ENCODE measurements at regions not wholly inside any gene's neighbourhood (a gene's known extent, or its start where the extent isn't known, plus 50 kb on each side); places are given as distances from the start of the nearest gene placed in this dataset.
"Not testable (repeated sequence)": the region's sequence is repeated elsewhere in the genome, so short reads cannot be mapped to it uniquely, and the experiment has no call there.

DNA sequence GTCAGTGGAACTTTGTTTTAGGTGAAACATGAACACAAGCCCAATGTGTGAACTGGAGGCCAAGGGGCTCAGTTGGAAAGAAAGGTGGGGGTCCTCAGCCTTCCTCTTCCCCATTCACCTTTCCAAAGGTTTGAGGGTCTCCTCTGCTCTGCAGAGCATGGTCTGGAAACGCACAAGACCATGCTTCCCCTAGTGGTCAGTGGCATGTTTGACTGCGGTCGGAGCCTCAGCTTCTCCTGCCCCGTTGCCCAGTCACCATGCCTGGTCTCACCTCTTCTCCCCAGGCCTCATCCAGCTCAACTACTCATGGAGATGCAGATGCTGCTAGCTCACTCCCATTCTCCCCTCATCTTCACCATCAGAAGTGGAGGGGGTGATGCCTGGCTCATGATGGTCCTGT is 340.3 kb downstream of the GADD45G start:
- DNase-seq, result no peak

DNA sequence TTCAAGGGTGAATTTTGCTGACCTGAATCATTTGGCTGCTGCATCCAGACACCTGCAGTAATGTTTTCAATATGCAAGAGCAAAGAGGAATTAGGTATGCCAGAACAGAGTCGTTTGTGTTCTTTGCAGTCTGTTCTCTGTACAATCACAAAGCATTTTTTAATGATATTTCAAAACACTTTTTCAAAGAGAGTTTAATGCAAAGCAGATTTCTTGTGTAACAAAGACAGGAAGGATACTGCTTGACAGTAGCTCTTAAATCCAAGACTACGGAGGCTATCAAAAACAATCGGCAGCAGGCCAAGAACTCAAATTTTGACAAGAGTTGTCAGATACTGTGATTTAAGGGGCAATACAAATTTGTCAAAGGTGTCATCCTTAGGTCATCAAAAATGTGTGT is 341.9 kb downstream of the GADD45G start:
- no peak for DNase-seq

DNA sequence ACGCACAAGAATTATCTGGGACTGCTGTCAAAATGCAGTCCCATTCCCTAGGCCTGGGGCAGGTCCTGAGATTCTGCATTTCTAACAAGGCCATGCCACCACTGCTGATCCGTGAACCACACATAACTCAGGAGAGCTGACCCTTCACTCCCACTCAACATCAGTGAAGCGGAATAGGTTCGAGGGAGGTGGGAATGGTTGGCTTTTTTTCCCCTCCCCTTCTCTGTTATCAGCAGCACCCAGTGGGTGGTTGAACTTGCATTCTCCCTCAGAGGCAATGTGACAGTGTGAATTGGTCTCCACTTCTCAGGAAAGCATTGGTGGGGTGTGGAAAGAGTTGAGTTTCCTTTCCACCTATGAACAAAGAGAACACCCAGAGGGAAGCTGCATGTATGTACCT is 344.3 kb downstream of the GADD45G start:
- DNase-seq, result no peak

DNA sequence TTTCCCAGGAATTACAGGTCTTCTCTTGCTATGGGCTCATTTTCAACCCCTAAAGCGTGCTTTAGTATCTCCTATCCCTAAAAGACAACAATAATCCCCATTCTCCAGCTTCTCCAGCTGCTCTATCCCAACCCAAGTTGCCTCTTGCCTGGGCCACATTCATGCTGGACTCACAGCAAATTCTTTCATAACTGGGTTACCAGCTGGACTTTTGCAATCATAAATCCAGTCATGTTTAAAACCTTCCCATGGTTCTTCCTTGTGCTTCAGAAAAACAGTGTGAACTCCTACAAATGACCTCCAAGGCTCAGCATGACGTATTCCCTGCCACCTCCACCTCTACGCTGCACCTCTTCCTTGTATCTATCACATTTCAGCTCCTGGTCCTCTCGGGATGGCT is 346.9 kb downstream of the GADD45G start:
- DNase-seq, result no peak

DNA sequence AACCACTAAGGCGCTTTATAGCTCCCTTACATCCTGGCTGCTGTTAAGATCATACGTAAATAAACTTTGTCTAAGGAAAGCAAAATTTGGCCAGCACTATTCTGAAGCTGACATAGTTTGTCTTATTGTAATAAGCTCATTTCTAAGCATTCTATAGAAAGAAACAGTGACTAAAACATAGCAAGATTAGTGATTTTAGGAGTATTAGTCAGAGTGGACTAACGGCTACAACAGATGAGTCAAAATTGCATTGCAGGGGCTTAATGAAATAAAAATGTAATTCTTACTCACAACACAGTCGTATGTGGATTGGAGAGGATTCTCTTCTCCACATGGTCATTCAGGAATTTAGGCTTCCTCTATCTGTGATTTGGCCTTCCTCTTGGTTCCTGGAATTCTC is 347.6 kb downstream of the GADD45G start:
- no peak for DNase-seq

DNA sequence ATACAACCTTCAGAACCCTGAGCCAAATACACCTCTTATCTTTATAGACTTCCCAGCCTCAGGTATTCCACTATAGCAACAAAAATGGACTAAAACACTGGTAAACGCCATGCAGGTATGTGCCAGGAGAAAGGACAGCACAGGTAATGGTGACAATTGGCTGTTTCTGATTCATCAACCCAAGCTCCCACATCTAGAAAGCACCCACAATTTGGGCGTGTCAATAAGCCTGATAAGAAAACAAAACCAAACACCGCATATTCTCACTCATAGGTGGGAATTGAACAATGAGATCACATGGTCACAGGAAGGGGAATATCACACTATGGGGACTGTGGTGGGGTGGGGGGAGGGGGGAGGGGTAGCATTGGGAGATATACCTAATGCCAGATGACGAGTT is 348.5 kb downstream of the GADD45G start:
- DNase-seq, result not testable (repeated sequence)

DNA sequence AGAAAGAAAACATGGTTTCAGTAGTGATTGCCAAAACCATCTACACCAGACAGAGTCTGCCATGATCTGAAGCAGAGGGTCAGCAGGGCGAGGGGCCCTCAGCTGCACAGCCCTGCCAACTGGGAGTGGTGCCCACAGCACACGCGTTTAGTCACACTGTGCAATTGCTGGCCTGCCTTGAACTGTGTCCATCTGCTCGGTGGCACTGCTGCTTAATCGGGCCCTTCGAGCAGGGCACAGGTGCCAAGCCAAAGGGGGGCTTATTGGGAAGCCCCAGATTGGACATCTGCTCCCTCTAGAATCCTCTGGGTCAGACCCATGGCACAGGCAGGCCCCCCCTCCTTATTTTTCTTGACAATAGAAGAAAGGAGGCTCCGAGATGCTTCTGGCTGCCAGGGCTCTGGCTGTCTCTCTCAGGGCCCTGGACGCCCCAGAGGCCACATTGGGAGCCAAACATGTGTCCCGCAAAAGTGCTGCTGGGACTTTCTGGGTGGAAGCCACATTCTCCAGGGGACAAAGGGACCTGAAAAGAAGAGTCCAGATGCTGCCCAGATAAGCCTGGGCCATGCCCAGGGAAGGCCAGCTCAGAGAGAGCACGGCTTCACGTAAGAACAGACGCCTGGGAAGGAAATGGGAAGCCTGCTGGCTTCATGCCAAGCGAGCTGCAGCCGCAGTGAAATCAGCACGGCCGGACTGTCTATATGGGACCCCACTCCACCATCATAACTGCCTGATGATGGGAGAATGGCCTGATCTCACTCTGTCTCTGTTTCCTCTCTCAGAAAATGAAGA is 349.2 kb downstream of the GADD45G start:
- no peak for DNase-seq

DNA sequence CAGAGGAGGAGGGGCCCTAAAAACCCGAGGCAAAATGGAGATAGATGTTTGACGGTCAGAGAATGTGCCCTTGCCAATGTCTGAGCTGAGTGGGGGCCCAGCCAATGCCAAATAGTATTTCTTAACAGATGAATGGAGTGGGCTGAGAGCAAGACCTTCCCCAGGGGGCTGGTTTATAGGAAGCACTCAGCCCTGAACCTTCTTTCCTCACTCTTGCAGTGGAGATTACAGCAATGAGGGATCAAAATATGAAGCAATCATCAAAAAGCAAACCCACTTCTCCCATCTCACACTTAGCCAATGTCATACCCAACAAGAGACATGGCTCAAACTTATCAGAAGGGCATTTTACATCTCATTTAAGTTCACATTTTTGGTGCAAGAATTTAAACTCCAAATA is 350.3 kb downstream of the GADD45G start:
- no peak for DNase-seq

DNA sequence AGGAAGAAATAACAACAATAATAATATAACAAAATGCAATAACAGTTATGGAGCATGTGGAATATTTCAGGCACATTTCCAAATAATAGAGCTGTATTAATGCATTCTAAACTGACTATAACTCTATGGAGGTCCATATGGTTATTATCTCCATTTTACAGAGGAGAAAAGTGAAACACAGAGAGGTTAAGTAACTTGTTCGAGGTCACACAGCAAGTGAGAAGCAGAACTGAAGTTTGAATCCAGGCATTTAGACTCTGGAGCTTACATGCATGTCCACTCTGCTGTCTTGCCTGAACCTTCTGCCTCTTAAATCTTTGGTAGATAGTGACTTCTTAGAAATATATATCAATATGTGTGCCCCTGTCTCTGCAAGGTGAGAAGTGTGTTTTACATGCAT is 350.8 kb downstream of the GADD45G start:
- DNase-seq, result no peak

DNA sequence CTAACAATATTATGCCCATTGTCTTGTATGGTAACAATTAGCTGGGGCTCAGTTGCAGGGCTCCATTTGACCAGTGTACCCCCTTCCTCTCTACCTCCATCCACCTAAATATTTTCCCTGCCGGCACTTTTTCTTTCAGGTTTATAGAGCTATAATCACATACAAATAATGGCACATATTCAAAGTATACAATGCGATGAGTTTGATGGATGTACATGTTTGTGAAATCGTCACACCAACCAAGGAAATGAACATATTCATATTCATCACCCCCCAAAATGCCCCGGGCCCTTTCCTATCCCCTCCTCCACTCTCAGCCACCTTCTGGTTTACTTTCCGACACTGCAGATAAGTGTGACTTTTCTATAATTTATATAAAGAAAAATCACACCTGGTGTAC is 351.5 kb downstream of the GADD45G start:
- DNase-seq, result no peak

DNA sequence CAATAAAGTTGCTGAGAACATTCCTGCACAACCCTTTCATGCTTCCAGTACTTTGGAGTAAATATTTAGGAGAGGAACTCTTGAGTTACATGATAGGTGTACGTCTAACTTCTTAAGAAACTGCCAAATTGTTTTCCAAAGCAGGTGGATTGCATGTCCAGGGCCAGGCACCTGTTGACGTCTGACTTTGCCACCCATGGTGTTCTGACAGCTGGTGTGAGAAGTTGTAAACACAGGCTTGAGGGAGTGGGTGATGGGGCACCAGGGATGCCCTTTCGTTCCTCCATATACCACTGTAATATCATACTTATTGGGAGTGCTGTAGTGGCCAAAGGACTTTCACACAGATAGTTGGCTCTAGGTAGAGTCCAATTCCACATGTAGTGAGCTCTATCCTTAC is 352.1 kb downstream of the GADD45G start:
- no peak for DNase-seq

DNA sequence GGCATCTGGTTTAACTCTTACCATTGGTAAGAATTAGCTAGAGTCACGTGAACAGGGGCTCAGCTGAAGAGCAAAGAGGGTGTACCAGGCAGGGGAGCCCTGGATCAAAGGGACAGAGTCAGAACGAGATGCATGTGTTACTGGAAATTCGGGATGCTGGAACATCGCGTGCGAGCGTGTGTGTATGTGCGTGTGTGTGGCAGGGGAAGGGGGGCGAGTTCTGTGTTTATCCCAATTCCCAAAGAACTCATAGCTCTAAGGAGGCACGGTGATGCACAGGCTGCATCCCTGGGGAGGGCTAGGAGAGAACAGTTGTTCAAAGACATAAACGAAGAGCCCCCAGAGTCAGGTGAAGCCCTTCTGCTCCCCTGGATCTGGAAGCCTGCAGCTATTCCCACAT is 353.3 kb downstream of the GADD45G start:
- DNase-seq, result no peak

DNA sequence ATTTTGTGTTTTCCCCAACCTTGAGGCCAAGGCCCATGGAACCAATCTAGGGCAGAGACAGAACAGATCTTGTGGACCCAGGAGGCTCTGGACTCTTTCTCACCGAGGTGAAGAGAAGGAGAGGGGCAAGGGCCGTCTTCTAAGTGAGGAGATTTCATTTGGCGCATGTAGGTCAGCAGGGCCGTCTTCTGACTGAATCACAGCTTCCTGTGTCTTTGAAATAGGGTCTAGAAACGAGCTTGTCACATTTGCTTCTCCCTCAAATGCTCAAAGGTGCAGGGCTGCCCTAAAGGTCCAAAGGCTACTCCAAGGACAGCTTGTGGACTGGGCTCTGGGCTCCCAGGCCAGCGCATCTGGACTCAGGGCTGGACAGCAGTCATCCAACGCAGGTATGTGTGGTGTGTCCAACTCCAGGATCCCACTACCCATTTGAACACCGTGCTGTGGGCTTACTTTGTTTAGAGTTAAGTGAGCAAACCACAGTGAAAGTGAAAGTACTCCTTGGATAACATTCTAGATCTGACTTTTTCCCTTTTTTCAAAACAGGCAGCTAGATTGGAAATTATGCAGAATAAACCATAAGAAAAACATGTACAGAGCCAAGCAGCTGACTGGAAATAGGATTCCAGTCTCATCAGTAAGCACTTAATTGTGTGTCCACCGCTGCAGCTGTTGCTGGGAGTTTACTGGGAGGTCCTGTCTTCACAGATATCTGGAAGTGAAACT is 357.0 kb downstream of the GADD45G start:
- no peak for DNase-seq

DNA sequence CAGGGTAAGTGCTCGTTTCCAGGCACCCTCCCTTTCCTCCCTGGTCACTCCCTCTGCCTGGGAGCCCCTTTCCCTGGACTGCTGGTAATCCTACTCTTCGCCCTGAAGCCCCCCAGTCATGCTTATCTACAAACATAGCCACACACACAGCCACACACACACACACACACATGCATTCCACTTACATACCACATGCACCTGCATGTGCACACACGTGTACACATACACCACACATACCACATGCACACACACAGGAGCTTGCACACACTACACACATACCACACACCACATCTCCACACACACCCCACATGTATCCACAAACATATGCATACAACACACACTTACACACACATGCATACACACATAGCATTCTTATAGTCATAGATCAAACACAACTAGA is 358.5 kb downstream of the GADD45G start:
- DNase-seq, result no peak

DNA sequence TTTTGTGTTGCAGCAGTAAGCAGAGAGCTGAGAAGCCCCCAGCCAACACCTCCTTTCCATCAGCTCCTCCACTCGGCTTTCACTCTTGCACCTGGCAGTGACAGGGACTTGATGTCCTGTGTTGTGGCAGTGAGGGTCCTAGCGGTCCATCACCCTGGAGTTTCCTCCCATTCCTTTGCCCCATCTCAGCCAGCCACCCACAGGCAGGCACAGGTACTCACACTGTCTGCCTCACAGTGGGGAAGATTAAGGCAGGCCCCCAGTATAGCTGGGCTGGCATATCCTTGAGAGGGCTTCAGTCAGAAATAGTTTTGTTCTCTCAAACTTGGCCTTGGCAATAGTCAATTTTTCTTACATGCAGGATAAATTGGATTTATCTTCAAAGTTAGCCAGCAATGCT is 362.7 kb downstream of the GADD45G start:
- no peak for DNase-seq

DNA sequence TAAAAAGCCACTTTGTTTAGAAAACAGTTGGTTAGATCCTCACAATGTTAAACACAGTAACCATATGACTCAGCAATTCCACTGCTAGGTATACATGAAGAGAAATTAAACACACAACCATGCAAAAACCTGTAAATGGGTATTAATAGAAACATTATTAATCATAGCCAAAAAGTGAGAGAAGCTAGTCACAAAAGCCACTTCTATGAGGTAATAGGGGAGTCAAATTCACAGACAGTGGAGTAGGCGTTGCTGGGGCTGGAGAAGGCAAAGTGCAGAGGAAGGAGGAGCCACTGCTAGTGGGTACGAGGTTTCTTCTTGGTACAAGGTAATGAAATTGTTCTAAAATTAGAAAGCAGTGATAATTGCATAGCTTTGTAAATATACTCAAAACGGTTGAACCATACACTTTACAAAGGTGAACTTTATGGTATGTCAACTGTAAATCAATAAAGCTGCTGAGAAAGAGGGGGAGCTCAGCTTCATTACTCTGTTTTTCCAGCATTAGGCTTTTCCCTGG is 364.4 kb downstream of the GADD45G start:
- no peak for DNase-seq

DNA sequence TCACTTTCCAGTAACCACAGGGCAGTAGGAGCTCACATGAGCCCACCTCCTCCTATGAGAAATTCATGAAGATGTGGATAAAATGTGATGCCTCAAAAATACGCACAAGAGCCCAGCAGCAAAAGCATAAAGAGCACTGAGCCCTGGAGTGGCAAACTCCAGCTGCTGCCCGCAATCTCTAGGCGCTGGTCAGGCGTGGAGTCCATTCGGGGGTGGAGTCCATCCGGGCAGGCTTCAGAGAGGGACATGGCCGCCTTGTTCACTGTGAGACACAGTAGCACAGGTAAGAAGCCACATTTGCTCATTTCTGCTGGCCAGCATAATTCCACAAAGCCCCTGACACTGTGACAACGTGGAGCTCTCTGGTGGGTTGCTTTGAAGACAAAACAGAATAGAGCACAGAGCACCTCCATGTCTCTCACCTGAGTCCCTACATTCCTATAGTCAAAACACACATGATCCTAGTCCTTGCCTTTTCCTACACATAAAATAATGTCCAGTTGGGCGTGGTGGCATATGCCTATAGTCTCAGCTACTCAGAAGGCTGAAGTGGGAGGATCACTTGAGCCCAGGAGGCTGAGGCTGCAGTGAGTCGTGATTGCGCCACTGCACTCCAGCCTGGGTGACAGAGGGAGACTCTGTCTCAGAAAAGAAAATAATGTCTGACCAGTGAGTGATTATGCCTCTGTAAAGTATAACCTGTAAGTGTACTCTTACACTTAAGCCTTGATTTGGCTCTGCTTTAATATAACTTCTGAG is 365.2 kb downstream of the GADD45G start:
- no peak for DNase-seq

DNA sequence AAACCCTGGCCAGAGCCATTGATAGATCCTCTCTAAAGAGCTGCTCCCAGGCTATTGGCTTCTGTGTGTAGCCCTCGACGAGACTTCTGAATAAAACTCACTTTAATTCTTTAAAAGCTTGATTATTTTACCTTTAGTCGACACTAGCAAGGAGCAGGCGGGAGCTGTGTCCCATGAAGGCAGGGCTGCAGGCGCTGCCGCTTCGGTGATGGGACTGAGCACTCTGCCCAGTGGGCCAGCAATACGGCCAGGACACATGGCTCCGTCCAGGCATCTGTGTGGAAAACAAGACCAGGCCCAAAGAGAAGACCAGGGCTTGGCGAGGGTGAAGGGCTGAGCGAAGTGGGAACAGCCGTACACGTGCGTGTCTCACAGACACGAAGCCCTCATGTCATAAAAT is 365.9 kb downstream of the GADD45G start:
- DNase-seq, result no peak

DNA sequence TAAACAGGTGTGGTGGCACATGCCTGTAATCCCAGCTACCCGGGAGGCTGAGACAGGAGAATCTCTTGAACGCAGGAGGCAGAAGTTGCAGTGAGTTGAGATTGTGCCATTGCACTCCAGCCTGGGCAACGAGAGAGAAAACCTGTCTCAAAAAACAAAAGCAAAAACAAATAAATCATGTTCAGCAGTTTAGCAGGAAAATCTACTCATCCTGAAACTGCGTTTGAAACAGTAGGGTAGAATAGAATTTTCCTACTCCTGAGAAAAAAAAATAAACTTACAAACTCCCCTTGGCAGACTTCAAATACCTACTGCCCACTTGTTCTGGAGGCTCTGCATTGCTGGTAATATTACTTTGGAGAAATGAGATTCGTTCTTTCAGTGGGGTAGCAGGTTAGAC is 367.7 kb downstream of the GADD45G start:
- DNase-seq, result no peak

DNA sequence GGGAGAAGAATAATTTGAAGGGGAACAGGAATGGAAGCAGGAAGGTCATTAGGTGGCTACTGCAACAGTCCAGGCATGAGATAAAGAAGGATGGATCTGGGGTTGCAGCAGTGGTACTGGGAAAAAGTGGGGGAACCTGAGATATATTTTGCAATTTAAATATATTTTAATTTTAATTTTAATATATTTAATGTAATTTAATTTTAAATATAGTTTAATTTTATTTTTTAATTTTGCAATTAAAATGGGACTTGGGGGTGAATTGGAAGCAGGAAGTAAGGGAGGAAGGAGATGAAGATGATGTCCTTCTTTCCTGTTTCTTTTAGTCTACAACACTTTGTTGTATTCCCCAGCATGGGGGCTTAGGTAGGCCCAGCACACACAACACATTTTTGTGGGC is 369.8 kb downstream of the GADD45G start:
- no peak for DNase-seq

DNA sequence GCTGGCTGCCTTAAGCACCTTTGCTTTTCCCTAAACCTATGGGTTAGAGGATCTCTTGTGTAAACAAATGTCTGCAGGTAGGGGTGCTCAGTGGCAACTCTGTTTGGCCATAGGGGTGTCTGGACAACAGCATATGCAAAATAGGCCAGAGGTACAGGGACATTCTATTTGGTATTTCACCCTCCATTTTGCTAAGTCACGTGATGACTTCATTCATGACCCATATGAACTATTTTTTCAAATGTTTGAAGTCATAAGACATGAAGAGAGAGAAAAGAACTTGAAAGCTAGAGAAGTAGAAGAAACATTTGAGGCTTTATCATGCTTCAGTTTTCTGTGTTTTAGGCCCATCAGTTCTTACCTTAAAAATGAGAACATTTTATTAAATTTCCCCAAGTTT is 370.2 kb downstream of the GADD45G start:
- DNase-seq, result no peak

DNA sequence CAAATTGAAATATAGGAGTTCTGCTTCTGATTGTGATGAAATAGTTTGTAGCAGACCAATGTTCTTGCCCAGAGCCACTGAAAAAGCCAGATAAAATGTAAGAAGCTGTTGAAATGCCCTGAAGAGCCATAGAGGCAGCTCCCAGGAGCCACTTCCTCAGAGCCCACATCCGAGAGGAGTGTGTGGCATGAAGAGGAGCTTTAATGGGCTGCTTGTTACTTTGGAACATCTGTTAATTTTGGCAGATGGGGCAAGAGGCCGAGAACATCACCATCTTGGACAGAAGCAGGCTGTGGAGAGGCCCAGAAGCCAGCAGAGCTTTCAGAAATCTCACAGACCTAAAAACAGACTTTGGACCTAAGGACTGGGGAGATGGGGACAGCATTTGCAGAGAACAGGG is 370.8 kb downstream of the GADD45G start:
- no peak for DNase-seq

DNA sequence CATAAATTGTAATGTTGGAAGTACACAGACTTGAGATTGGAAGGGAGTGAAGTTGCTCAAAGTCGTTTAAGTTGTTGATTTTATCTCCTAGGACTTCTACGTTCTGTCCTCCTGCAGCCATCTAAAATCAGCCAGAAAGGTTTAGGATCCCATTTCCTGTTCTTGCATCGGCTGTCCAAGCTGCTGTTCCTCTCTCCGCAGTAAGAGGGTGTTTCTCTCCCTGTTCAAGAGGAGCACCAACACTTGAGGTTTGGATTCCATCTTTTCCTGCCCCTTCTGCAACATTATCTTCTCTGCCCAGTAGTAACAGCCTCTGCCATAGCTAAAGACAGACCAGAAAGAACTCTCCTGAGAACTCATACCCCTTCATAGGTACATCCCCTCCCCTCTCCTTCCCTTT is 373.4 kb downstream of the GADD45G start:
- DNase-seq, result no peak

DNA sequence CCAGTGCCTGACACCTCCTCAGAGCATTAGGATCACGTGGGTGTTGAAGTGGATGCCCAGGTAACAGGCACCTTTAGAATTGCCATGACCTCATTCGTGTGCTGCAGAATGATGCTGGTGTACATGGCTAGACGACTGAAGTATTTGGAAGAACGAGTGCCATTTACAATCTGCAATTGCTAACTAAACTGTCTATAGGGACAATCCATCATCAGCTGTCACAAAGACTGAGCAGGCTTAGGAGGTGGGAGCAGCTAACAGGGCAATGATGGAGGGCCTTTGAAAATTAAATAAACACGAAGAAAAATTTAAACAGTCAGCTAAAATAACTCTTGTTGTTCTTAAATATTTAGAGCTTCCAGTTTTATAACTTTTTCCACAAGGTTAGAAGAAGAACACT is 375.8 kb downstream of the GADD45G start:
- no peak for DNase-seq
